NB4 (cell line): ENCODE measurements at regions not wholly inside any gene's neighbourhood (a gene's known extent, or its start where the extent isn't known, plus 50 kb on each side); places are given as distances from the start of the nearest gene placed in this dataset.

Experiments used
- DNase-seq: peaks from one replicate; pipeline ENCODE4 v3.0.0; 2010; ENCODE audit warnings: low read depth
- H3K4me3 ChIP-seq: one replicate; pipeline ENCODE4 v1.5.1; 2011; ENCODE audit warnings: mild to moderate bottlenecking, low read depth, low read length, moderate library complexity
- MYC ChIP-seq: IDR thresholded peaks from 2 replicates; pipeline ENCODE4 v1.6.1; 2011; ENCODE audit warnings: low read depth, low read length
- POLR2A ChIP-seq: IDR thresholded peaks from 2 replicates; pipeline ENCODE4 v1.6.1; 2011; ENCODE audit warnings: mild to moderate bottlenecking; ENCODE audit not compliant: insufficient read length; ENCODE audit errors: extremely low read depth
- TF ChIP-seq, protein P1 (sequence below): IDR thresholded peaks from one replicate; pipeline ENCODE4 v1.5.1; 2012; ENCODE audit warnings: low read depth, low read length
- TF ChIP-seq, protein P2 (sequence below): IDR thresholded peaks from 2 replicates; pipeline ENCODE4 v1.6.1; 2011; ENCODE audit warnings: low read depth, low read length

DNA sequence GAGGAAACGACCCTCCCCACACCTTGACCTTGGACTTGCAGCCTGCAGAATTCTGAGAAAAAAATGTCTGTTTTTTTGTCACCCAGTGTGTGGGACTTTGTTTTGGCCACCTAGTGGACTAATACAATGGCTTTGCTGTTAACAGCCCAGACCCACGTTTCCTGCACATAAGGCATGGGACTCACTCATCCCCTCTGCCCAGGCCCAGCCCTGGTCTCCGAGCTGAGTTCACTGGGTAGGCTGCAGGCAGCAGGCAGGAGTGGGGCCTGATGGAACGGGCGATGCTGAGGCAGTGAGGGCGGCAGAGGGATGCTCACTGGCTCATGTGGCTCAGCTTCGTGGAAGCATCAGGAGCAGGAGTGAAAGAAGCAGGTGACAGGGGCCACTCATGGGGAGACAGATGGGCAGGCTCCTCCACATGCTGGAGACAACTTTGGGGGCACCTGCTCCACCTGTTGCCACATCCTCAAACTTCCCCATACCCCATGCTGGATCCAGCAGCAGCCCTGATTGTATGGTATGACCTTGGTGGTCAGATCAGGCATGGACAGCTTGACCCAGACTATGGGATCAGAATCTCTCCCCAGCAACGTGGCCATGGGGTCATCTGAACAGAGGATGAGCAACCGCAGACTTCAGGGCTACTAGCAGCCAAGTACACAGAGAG lies 65.8 kb upstream of the ANTXRL start:
- peak; percentile 50 for DNase-seq
- TF ChIP-seq, protein P1, sequence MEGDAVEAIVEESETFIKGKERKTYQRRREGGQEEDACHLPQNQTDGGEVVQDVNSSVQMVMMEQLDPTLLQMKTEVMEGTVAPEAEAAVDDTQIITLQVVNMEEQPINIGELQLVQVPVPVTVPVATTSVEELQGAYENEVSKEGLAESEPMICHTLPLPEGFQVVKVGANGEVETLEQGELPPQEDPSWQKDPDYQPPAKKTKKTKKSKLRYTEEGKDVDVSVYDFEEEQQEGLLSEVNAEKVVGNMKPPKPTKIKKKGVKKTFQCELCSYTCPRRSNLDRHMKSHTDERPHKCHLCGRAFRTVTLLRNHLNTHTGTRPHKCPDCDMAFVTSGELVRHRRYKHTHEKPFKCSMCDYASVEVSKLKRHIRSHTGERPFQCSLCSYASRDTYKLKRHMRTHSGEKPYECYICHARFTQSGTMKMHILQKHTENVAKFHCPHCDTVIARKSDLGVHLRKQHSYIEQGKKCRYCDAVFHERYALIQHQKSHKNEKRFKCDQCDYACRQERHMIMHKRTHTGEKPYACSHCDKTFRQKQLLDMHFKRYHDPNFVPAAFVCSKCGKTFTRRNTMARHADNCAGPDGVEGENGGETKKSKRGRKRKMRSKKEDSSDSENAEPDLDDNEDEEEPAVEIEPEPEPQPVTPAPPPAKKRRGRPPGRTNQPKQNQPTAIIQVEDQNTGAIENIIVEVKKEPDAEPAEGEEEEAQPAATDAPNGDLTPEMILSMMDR = peak; percentile 22
- TF ChIP-seq, protein P2, sequence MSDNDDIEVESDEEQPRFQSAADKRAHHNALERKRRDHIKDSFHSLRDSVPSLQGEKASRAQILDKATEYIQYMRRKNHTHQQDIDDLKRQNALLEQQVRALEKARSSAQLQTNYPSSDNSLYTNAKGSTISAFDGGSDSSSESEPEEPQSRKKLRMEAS = no peak
- TF ChIP-seq POLR2A (no peak), MYC (no peak)
- H3K4me3 ChIP-seq = no peak overlapping the region

DNA sequence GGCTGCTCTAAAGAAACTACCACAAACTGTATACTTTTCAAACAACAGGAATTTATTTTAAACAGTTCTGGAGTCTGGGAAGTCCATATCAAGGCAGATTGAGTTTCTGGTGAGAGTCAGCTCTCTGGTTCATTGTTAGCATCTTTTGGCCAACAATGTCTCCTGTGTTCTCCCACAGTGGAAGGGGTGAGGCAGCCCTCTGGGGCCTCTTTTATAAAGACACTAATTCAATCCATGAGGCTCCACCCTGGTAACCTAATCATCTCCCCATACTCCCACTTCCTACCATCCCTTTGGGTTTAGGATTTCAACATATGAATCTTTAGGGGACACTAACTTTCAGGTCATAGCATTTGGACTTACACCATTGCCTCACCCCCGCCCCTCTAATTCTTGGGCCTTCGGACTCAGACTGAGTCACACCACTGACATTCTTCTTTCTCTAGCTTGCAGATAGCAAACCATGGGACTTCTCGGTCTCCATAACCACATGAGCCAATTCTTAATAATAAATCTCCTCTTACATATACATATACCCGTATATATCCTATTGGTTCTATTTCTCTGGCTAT lies 64.3 kb upstream of the ANTXRL start:
- H3K4me3 ChIP-seq = no peak overlapping the region
- DNase-seq = peak; percentile 18

DNA sequence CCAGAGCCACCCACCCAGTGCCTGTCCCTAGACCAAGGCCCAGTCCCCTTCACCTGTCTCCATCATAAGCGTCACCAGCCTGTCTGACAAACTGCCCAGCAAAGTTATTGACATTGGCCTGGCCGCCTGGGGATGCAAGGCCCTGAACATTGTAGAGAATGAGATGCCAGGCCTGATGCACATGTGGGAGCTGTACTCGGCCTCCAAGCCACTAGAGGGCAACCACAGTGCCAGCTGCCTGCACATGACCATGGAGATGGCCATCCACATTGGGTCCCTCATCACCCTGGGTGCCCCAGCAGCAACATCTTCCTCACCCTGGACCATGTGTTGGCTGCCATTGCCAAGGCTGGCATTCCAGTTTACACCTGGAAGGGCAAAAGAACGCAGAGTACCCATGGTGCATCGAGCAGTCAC lies 63.7 kb upstream of the ANTXRL start:
- TF ChIP-seq MYC (no peak), POLR2A (no peak)
- TF ChIP-seq, protein P1 = peak; percentile 37
- TF ChIP-seq, protein P2 = peak; percentile 24; the same call in 1 of the 2 replicates
- H3K4me3 ChIP-seq = no peak overlapping the region
- DNase-seq = peak; percentile 31

More for the DNA sequence above, 64.3 kb upstream of the ANTXRL start:
- TF ChIP-seq, protein P2 = no peak
- no peak for TF ChIP-seq MYC
- TF ChIP-seq POLR2A = no peak
- TF ChIP-seq, protein P1 = no peak

DNA sequence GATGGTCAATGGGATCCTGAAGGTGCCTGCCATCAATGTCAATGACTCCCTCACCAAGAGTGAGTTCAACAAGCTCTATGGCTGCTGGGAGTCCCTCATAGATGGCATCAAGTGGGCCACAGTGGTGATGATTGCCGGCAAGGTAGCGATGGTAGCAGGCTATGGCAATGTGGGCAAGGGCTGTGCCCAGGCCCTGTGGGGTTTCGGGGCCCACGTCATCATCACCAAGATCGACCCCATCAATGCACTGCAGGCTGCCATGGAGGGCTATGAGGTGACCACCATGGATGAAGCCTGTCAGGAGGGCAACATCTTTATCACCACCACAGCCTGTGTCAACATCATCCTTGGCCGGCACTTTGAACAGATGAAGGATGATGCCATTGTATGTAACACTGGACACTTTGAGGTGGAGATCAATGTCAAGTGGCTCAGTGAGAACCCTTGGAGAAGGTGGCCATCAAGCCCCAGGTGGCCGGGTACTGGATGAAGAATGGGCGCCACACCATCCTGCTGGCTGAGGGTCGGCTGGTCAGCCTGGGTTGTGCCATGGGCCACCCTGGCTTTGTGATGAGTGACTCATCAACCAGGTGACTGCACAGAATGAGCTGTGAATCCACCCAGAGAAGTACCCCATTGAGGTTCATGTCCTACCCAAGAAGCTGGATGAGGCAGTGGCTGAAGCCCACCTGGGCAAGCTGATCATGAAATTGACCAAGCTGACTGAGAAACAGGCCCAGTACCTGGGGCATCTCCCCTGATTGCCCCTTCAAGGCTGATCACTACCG lies 63.0 kb upstream of the ANTXRL start:
- no peak overlapping the region for H3K4me3 ChIP-seq
- TF ChIP-seq, protein P2 = no peak
- no peak for TF ChIP-seq MYC
- TF ChIP-seq POLR2A = no peak
- TF ChIP-seq, protein P1 = no peak
- DNase-seq = no peak

DNA sequence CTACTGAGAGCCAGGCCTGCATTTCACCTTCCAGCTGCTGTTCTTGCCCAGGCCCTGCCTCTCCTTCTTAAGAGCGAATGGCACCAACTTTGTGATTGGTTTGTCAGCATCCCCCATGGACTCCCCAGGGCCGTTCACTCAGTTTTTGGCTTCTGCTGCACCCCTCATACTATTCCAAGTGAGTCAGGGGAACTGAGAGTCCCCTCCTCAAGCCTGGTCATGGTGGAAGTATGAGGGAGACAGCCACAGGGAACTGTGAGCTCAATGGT lies 62.4 kb upstream of the ANTXRL start:
- no peak for DNase-seq
- H3K4me3 ChIP-seq = no peak overlapping the region
- TF ChIP-seq, protein P2 = no peak
- TF ChIP-seq, protein P1 = no peak
- TF ChIP-seq POLR2A = no peak
- no peak for TF ChIP-seq MYC
